ENCODE measurements at regions not wholly inside any gene's neighbourhood (a gene's known extent, or its start where the extent isn't known, plus 50 kb on each side); places are given as distances from the start of the nearest gene placed in this dataset.

DNA sequence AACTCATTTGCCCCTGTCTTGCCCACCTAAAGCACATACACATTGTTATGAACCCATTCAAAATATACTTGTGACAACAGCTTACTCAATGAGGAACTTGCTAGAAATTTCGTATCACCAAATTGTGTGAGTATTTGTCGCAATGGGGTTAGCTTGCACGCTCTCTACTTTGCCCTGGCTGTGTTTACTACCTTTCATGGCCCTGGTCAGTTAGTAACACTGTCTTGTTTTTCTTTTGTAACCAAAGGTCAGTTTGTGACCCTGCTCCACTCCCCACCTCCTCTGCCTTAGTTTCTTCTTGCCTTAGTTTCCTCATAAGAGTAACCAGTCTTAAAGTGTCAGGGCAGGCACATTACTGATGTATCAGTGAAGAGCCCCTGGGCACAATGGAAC is 205.8 kb upstream of the EEA1 start:
- Mint-ChIP-seq H3K36me3 (ENCODE audit: low read depth, unreplicated experiment) (no peaks in the 10 kb centered on the region), H3K27me3 (ENCODE audit: unreplicated experiment) (peaks cover 1% of the 10 kb centered on the region), H3K9me3 (ENCODE audit: unreplicated experiment) (no peaks in the 10 kb centered on the region), H3K27ac (ENCODE audit: unreplicated experiment) (peak overlapping the region; percentile 51), H3K4me1 (ENCODE audit: unreplicated experiment) (peaks cover 33% of the 10 kb centered on the region), H3K4me3 (ENCODE audit: unreplicated experiment) (no peak overlapping the region)
- no peak for DNase-seq (ENCODE audit: low spot score)
- TF ChIP-seq, protein P1, sequence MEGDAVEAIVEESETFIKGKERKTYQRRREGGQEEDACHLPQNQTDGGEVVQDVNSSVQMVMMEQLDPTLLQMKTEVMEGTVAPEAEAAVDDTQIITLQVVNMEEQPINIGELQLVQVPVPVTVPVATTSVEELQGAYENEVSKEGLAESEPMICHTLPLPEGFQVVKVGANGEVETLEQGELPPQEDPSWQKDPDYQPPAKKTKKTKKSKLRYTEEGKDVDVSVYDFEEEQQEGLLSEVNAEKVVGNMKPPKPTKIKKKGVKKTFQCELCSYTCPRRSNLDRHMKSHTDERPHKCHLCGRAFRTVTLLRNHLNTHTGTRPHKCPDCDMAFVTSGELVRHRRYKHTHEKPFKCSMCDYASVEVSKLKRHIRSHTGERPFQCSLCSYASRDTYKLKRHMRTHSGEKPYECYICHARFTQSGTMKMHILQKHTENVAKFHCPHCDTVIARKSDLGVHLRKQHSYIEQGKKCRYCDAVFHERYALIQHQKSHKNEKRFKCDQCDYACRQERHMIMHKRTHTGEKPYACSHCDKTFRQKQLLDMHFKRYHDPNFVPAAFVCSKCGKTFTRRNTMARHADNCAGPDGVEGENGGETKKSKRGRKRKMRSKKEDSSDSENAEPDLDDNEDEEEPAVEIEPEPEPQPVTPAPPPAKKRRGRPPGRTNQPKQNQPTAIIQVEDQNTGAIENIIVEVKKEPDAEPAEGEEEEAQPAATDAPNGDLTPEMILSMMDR (IDR thresholded peaks at IDR 0.05; ENCODE audit: unreplicated experiment), result no peak

DNA sequence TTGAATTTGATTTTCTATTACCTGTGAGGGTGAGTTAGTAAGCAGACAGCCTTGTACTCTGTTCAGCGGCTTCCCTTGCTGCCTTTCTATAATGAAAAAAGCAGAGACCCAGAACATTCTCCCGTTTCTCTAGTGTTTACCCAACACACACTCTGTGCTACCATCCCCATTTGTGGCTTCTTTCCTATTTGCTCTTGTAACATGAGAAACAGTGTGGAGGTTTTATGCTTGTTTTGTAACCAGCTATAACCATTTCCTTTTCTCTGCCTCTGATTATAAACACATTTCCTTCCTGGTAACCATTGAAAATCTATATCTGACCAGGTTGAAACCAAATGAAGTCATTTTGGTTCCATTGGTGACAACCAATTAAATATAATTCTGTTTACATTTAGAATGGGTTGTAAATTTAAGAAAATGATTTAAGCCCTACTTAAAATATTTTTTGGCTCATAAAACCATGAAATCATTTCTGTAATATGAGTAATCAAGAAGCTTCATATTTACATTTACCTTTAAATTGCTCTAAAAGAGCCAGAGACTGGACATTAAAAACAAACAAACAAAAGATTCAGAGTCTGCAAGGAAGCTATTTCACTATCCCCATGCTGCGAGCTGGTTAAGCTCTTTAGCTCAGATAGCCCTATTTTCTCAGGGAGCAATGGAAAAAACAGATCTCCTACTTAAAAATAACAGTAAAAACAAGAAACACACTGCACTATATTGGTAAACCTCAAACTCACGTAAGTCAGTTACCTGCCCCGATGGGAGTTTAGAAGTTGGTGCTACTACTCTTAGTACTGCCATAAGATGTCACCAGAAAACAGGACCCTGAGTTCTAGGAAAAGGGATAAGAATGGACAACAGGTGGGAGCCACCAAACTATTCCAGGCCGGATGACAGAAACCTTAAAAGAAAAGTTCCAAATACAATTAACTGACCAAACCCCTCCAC is 206.5 kb upstream of the EEA1 start:
- Mint-ChIP-seq H3K27ac (ENCODE audit: unreplicated experiment) (peak overlapping the region; percentile 51), H3K4me3 (ENCODE audit: unreplicated experiment) (no peak overlapping the region), H3K27me3 (ENCODE audit: unreplicated experiment) (peaks cover 1% of the 10 kb centered on the region), H3K36me3 (ENCODE audit: low read depth, unreplicated experiment) (no peaks in the 10 kb centered on the region), H3K4me1 (ENCODE audit: unreplicated experiment) (peaks cover 27% of the 10 kb centered on the region), H3K9me3 (ENCODE audit: unreplicated experiment) (no peaks in the 10 kb centered on the region)
- TF ChIP-seq, protein P1 (IDR thresholded peaks at IDR 0.05; ENCODE audit: unreplicated experiment), result no peak
- no peak for DNase-seq (ENCODE audit: low spot score)

DNA sequence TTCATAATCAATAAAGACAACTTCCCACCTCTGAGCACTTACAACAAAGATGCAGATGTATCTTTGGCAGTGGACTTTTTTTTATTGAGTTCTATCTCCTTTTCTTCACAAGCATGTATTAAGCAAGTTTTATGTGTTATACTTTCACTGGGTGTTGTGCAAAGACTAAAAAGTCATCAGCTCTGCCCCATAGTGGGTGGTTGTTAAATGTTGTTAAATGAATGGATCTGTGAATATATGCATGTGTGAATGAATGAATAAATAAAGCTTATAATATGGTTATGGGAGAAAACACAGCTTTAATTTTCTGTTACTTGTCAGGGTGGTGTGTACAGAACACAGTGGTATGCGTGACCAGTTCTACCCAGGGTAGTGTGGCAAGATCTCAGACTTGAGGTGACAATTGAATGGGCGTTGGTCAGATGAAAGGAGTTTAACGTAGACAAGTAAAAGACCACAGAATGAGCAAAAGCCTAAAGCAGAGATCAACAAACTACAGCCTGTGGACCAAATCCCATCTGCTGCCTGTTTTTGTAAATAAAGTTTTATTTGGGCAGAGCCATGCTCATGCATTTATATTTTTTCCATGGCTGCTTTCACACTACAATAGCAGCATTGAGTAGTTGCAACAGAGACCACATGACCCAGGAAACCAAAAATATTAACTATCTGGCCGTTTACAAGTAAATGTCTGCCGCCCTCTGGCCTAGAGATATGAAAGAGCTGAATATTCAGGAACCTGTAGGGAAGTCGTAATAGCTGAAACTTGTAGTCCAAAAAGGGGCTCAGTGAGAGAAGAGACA is 207.4 kb upstream of the EEA1 start:
- Mint-ChIP-seq H3K9me3 (ENCODE audit: unreplicated experiment) (no peaks in the 10 kb centered on the region), H3K4me3 (ENCODE audit: unreplicated experiment) (no peak overlapping the region), H3K27ac (ENCODE audit: unreplicated experiment) (no peak overlapping the region), H3K27me3 (ENCODE audit: unreplicated experiment) (peaks cover 1% of the 10 kb centered on the region), H3K36me3 (ENCODE audit: low read depth, unreplicated experiment) (no peaks in the 10 kb centered on the region), H3K4me1 (ENCODE audit: unreplicated experiment) (peaks cover 22% of the 10 kb centered on the region)
- TF ChIP-seq, protein P1 (IDR thresholded peaks at IDR 0.05; ENCODE audit: unreplicated experiment), result no peak
- DNase-seq (ENCODE audit: low spot score), result no peak

DNA sequence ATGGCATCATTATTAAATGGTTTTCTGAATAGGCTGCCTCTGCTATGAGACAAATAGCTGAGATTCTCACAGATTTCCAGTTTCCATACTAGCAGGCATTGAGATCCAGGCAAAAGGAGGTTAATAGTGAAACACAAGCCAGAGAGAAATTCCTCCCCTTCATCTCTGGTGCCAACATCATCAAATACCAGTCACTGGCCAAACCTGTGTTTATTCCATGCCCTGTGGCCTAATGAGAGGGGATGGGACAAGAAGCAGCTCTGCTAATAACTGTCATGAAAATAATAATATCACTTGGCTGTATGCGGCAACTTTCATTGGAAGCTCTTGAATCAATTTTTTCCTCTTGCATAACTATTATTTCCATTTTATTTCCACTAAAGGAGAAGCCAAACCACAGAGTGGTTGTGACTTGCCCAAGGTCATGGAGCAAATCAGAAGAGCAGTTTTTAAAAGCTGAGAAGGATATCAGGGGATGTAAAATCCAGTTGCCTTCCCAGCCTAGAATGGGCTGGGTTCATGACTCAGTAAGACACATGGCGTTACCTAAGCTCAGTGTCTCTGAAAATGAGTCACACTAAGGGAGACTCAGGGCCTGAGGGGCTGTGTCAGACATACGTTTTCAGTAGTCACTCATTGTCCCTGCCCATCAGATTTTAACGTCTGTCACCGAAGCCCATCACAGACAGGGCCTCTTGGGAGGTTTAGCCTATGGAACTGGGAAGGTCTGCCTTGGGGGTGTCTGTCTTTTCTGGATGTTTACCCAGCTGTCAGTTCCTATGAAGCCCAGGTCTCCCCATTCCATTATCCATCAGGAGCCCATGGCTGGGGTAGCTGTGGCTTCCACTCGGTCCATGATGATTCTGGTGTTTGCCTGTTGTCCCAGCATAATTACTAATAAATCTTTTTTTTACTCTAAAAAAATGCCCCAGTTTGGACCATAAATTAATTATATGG is 208.8 kb upstream of the EEA1 start:
- Mint-ChIP-seq H3K36me3 (ENCODE audit: low read depth, unreplicated experiment) (no peaks in the 10 kb centered on the region), H3K4me1 (ENCODE audit: unreplicated experiment) (peaks cover 22% of the 10 kb centered on the region), H3K27me3 (ENCODE audit: unreplicated experiment) (no peaks in the 10 kb centered on the region), H3K27ac (ENCODE audit: unreplicated experiment) (no peak overlapping the region), H3K4me3 (ENCODE audit: unreplicated experiment) (no peak overlapping the region), H3K9me3 (ENCODE audit: unreplicated experiment) (no peaks in the 10 kb centered on the region)
- TF ChIP-seq, protein P1 (IDR thresholded peaks at IDR 0.05; ENCODE audit: unreplicated experiment), result no peak
- no peak for DNase-seq (ENCODE audit: low spot score)

Measured in endothelial cell (in vitro differentiated cells).